ENCODE measurements at regions not wholly inside any gene's neighbourhood (a gene's known extent, or its start where the extent isn't known, plus 50 kb on each side); places are given as distances from the start of the nearest gene placed in this dataset.

DNA sequence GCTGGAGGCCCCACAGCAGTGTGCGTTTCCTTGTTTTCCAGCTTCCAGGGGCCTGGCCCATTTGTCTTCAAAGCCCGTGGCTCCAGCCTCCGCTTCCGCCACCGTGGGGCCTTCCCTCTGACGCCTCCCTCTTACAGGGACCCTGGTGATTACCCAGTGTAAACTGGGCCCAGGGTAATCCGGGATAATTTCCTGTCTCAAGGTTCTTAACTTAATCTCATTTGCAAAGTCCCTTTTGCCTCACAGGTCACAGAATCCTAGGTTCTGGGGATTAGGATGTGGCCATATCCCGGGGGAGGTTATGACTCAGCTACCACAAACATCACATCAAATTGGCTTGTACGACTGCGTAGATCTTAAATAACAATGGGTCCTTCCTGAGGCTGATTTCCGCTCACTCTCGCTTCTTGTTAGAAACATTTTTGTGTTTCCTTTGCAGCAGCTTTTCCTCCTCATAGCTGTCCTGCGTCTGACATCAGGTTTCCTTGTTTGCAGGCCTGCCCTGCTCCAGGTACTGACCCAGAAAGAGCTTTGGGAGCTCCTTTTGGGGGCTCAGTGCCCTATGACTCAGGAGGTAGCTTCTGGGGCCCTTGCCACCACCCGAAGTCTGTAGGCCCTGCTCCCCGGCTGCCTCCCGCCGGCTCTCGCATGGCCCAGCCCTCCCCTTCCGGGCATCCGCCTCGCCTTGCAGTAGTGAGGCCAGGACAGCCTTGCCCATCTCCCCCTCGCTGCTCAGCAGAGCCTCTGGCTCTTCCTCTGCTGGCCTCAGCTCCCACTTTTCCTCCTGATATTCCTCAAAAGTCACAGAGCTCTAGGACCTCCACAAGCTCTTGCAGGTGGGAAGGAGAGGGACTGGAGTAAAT lies 100.5 kb downstream of the ERMARD start:
- Mint-ChIP-seq H3K27me3 (no peaks in the 10 kb centered on the region), H3K36me3 (no peaks in the 10 kb centered on the region), H3K27ac (no peak overlapping the region), H3K4me3 (no peak overlapping the region), H3K9me3 (peaks cover 6% of the 10 kb centered on the region), H3K4me1 (ENCODE audit: low read depth) (no peaks in the 10 kb centered on the region)
- ChIA-PET CTCF (interaction anchor here (1.4 kb wide), 1 partner anchor 20 kb away, joined by 5 read pairs; no protein-coding TSS in a partner anchor), POLR2A (no interaction called here)
- DNase-seq = no peak
- intact Hi-C loops (cut with micrococcal nuclease) = no loop called here

DNA sequence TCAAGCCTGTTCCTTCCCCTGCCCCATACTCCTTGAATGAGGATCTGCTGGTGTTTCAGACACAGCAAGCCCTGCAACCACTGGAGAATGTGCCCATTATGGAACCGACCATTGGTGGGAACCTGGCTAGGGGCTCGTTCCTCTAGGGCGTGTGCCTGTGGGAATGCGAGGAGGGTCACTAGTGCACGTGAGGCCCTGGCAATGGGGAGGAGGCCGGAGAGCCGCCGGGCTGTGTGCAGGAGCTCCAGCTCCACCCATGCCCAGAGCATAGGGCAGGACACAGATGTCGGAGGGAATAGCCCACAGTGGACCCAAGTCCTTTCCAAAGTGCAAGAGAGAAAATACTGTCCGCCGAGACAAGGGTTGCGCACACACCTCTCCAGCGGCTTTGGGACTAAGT lies 99.3 kb downstream of the ERMARD start:
- CTCF ChIA-PET = no interaction called here
- Mint-ChIP-seq H3K27me3 (peaks cover 3% of the 10 kb centered on the region), H3K4me3 (no peak overlapping the region), H3K36me3 (no peaks in the 10 kb centered on the region), H3K27ac (no peak overlapping the region), H3K9me3 (peaks cover 6% of the 10 kb centered on the region), H3K4me1 (ENCODE audit: low read depth) (no peaks in the 10 kb centered on the region)
- intact Hi-C loops (cut with micrococcal nuclease) = no loop called here
- no peak for DNase-seq
- POLR2A ChIA-PET = no interaction called here

DNA sequence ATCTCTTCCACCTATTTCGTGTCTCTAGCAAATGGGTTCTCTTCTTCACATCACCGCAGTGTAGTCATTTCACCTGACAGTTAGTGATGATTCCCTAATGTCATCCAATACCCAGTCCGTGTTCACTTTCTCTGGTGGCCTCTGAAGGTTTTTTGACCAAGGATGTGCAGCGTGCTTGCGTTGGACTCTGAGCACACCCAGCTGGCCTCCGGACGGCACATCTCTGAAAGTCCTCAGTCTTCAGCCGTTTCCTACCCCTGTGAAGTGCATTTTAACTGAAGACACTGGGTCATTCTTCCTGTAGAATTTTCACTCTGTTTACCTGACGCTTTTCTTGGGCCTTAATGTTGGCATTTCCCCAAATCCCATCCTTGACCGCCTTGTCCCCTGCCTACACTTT lies 98.7 kb downstream of the ERMARD start:
- Mint-ChIP-seq H3K4me3 (no peak overlapping the region), H3K4me1 (ENCODE audit: low read depth) (no peaks in the 10 kb centered on the region), H3K9me3 (peaks cover 6% of the 10 kb centered on the region), H3K27ac (no peak overlapping the region), H3K36me3 (no peaks in the 10 kb centered on the region), H3K27me3 (peaks cover 5% of the 10 kb centered on the region)
- ChIA-PET CTCF (interaction anchor here (0.7 kb wide), 1 partner anchor 92 kb away, joined by 3 read pairs; no protein-coding TSS in a partner anchor), POLR2A (no interaction called here)
- no peak for DNase-seq
- intact Hi-C loops (cut with micrococcal nuclease) = no loop called here

DNA sequence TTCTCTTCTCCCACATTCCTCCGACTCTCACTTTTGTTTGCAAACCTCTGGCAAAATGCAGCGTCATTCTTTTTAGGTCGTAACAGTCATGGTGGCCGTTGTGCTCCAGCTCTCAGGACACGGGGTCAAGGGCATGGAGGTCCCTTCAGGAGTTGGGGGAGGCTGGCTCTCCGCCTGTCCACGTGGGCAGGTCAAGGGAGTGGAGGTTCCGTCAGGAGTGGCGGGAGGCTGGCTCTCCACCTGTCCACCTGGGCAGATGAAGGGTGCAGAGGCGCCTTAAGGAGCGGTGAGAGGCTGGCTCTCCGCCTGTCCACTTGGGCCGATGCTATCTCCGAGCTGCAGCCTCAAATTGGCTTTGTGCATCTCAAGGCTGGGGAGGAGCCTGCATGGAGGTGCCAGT lies 98.0 kb downstream of the ERMARD start:
- Mint-ChIP-seq H3K27ac (no peak overlapping the region), H3K9me3 (peaks cover 6% of the 10 kb centered on the region), H3K36me3 (no peaks in the 10 kb centered on the region), H3K27me3 (peaks cover 8% of the 10 kb centered on the region), H3K4me1 (ENCODE audit: low read depth) (no peaks in the 10 kb centered on the region), H3K4me3 (no peak overlapping the region)
- CTCF ChIA-PET = interaction anchor here (0.8 kb wide), 1 partner anchor 18 kb away, joined by 3 read pairs; no protein-coding TSS in a partner anchor
- intact Hi-C loops (cut with micrococcal nuclease) = no loop called here
- no peak for DNase-seq
- POLR2A ChIA-PET = no interaction called here

DNA sequence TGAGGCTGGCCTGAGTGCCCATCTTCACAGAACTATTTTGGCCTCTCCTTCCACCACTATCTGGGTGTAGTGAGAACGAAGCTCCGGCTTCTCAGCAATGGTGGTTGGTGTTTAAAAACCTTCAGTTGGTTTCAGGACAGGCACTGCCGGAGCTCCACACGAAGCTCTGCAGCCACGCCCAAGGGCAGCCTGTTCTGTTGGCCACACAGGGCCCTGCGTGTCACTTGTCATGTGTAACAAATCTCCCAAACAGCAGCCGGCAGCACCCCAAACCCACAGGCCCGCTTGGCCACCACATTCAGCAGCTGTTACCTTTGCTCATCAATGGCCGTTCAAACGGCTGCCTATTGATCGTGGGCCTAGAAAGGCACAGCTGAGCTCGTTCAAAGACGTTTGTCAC lies 97.5 kb downstream of the ERMARD start:
- H3K27ac Mint-ChIP-seq = no peak overlapping the region

DNA sequence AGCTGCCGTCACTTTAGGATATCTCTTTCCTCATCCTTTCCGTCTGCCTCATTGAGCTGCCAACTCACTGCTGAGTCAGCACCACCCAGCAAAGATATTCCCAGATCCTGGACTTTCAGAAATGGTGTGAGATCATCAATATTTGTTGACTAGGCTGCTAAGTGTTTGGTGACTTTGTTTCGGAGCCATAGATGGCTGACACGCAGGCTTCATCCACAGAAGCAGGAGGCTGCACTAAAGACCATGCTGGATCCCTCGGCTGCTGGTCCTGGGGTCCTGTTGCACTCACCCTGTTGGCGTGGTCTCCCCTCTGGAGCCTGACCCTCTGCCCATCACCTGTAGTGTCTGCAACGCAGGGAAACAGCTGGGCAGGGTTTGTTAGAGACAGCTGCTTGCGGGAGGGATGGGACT lies 96.5 kb downstream of the ERMARD start:
- POLR2A ChIA-PET = no interaction called here
- H3K27ac Mint-ChIP-seq = no peak overlapping the region
- H3K4me1 Mint-ChIP-seq (ENCODE audit: low read depth) = no peaks in the 10 kb centered on the region
- H3K27me3 Mint-ChIP-seq = peaks cover 8% of the 10 kb centered on the region
- H3K9me3 Mint-ChIP-seq = peaks cover 1% of the 10 kb centered on the region
- intact Hi-C loops (cut with micrococcal nuclease) = no loop called here
- no peak overlapping the region for H3K4me3 Mint-ChIP-seq
- no peak for DNase-seq
- CTCF ChIA-PET = no interaction called here
- H3K36me3 Mint-ChIP-seq = no peaks in the 10 kb centered on the region

More for the DNA sequence above, 97.5 kb downstream of the ERMARD start:
- ChIA-PET POLR2A (no interaction called here), CTCF (interaction anchor here (0.8 kb wide), 1 partner anchor 17 kb away, joined by 3 read pairs; no protein-coding TSS in a partner anchor)
- DNase-seq = no peak
- intact Hi-C loops (cut with micrococcal nuclease) = no loop called here
- H3K4me1 Mint-ChIP-seq (ENCODE audit: low read depth) = no peaks in the 10 kb centered on the region
- H3K4me3 Mint-ChIP-seq = no peak overlapping the region
- no peaks in the 10 kb centered on the region for H3K36me3 Mint-ChIP-seq
- peaks cover 8% of the 10 kb centered on the region for H3K27me3 Mint-ChIP-seq
- H3K9me3 Mint-ChIP-seq = peaks cover 6% of the 10 kb centered on the region

DNA sequence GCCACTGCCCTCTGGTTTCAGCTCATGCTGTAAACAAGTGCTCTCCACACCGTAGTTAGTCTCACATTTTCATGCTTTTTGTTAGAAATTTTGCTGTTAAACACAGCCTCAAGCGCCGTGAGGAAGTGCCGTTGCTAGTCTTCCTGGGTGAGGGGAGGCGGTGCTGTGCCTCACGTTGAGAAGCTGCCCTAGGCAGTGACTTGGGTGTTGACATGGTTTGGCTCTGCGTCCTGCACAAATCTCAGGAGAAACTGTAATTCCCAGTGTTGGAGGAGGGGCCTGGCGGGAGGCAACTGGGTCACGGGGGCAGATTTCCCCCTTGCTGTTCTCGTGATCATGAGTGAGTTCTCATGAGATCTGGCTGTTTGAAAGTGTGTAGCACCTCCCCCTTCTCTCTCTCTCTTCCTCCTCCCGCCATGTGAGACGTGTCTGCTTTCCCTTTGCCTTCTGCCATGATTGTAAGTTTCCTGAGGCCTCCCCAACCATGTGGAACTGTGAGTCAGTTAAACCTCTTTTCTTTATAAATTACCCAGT lies 95.8 kb downstream of the ERMARD start:
- Mint-ChIP-seq H3K4me1 (ENCODE audit: low read depth) (no peaks in the 10 kb centered on the region), H3K4me3 (no peak overlapping the region), H3K36me3 (no peaks in the 10 kb centered on the region), H3K27me3 (peaks cover 8% of the 10 kb centered on the region), H3K27ac (no peak overlapping the region), H3K9me3 (no peaks in the 10 kb centered on the region)
- POLR2A ChIA-PET = no interaction called here
- CTCF ChIA-PET = no interaction called here
- no peak for DNase-seq
- intact Hi-C loops (cut with micrococcal nuclease) = no loop called here

DNA sequence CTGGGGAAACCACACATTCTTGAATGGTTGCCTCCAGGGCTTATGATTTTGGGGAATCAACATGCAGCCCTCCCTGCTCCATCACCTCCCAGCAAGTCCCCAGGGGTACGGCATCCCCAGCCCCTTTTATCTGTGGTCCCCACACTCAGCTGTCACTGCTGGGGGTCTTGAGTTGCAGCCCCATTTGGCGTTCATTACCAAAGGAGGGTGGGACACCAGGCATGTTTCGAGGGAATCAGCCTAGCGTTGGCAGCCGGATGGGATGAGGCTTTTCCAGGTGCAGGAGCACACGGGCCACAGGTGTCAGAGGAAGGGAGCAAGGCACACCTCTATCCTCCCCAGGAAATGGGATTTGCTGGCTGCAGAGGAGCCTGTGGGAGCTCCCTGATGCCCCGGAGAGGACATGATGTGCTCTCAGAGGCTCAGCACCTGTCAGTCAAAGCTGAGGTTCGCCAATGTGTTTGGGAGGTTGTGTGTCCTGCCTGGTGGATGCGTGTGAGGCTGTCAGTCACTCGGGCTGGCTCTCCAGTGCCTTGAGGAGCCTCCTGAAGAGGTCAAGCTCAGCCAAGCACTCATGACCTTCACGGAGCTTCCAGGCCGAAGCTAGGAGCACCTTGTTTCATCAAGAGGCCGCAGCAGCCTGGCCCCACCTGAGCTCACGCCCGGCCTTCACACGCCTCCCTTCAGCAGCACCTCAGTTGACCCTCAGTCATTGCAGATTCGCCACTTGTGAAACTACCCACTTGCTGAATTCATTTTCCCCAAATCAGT lies 95.0 kb downstream of the ERMARD start:
- Mint-ChIP-seq H3K27ac (no peak overlapping the region), H3K4me1 (ENCODE audit: low read depth) (no peaks in the 10 kb centered on the region), H3K4me3 (no peak overlapping the region), H3K36me3 (no peaks in the 10 kb centered on the region), H3K9me3 (no peaks in the 10 kb centered on the region), H3K27me3 (peaks cover 8% of the 10 kb centered on the region)
- no peak for DNase-seq
- CTCF ChIA-PET = no interaction called here
- POLR2A ChIA-PET = no interaction called here
- intact Hi-C loops (cut with micrococcal nuclease) = no loop called here

DNA sequence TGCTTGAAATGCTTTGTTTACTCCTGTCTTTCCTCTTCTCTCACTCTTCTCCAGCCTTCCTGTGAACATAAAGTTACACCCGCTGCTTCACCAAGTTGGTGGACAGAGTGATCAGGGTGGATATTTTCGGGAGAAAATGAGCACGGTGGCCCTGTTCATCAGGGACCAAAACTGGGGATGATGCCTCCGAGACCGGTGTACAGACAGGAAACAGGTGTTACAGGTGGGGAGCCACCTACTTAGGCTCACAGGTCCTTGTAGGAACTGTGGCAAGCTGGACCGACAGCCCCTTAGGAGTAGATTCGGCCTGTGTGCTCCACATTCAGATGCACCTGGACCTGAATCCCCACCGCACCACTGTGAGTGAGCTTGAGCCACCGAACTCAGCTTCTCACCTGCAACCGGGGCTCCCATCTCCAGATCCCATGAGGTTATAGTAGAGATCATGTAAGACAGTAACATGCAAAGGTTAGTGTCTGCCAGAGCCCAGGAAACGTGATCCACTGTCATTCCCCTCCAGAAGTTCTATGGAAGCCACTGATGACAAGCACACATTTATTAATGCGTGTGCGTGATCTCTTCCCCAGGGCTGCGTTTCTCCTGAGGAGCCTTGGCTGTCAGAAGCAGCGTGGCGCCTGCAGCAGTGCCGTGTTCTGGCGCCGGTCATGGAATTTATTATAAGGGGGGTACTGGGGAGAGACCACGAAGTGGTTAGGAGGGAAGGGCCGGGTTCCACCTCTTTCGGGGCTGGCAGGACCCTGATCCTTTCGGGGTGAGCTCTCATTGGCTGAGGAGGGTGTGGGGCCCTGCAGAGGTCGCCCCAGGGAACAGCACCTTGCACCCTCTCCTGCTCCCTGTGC lies 94.2 kb downstream of the ERMARD start:
- POLR2A ChIA-PET = no interaction called here
- H3K4me3 Mint-ChIP-seq = no peak overlapping the region
- no peaks in the 10 kb centered on the region for H3K4me1 Mint-ChIP-seq (ENCODE audit: low read depth)
- peaks cover 8% of the 10 kb centered on the region for H3K27me3 Mint-ChIP-seq
- intact Hi-C loops (cut with micrococcal nuclease) = no loop called here
- CTCF ChIA-PET = no interaction called here
- no peak for DNase-seq
- no peak overlapping the region for H3K27ac Mint-ChIP-seq
- no peaks in the 10 kb centered on the region for H3K9me3 Mint-ChIP-seq
- H3K36me3 Mint-ChIP-seq = no peaks in the 10 kb centered on the region

DNA sequence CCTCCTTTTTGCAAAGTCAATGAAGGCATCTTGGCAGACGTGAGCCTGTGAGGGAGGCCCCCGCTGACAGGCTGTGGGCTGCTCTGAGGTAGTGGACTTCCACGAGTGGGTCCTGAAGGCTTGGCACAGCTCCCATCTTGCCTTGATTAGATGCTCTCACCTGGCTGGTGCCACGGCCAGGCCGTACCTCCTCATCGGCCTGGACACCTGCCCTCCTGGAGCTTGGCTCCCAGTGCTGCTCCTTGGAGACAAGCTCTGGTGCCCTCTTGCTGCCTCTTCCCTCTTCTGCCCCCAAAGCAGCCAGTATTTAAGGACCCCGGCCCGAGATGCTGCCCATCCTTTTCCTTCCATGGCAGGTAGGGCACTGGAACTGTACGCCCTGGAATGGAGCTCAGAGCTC lies 93.5 kb downstream of the ERMARD start:
- Mint-ChIP-seq H3K27ac (no peak overlapping the region), H3K4me3 (no peak overlapping the region), H3K36me3 (no peaks in the 10 kb centered on the region), H3K4me1 (ENCODE audit: low read depth) (no peaks in the 10 kb centered on the region), H3K27me3 (peaks cover 8% of the 10 kb centered on the region), H3K9me3 (no peaks in the 10 kb centered on the region)
- ChIA-PET CTCF (no interaction called here), POLR2A (no interaction called here)
- intact Hi-C loops (cut with micrococcal nuclease) = no loop called here
- no peak for DNase-seq

DNA sequence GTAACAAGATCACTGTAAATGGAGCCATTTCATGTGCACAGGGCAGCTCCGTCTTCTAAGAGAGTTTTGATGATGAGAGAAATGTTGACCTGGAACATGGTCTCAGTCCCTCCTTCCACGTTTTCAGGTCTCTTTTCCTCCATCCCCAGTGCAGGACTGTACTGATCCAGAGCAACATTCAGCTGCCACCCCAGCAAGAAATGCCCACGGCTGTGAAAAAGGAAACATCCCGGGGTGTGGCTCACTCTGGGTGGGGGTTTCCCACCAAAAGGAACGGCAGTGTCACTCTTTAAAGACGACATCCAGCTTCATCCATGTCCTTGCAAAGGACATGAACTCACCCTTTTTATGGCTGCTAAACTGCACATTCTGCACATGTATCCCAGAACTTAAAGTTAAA lies 92.6 kb downstream of the ERMARD start:
- H3K27me3 Mint-ChIP-seq = peaks cover 8% of the 10 kb centered on the region
- H3K27ac Mint-ChIP-seq = no peak overlapping the region
- no peaks in the 10 kb centered on the region for H3K4me1 Mint-ChIP-seq (ENCODE audit: low read depth)
- ChIA-PET CTCF (interaction anchor here (2.3 kb wide), 1 partner anchor 12 kb away, joined by 10 read pairs; no protein-coding TSS in a partner anchor), POLR2A (no interaction called here)
- intact Hi-C loops (cut with micrococcal nuclease) = no loop called here
- no peak for DNase-seq
- no peaks in the 10 kb centered on the region for H3K9me3 Mint-ChIP-seq
- H3K4me3 Mint-ChIP-seq = no peak overlapping the region
- H3K36me3 Mint-ChIP-seq = no peaks in the 10 kb centered on the region

DNA sequence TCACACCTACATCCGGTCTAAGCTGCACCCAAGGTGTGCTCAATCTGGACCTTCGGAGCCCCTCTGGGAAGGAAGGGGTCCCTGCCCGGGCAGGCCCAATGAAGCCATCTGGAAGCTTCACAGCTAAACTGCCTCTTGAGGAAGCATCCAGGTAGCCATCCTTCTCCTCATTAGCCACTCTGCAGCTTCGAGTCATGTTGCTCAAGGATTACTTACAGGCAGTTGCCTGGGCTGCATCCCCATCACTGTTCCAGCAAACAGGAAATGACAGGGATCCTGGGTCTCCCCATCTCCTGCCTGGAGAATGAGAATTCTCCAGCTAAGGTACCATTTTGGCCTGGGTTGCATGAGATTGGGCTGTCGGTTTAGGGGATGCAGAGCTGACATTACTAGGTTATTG lies 91.7 kb downstream of the ERMARD start:
- ChIA-PET POLR2A (no interaction called here), CTCF (interaction anchor here (1.4 to 2.3 kb wide), 2 partner anchors 9 to 11 kb away, joined by 4 to 10 read pairs; no protein-coding TSS in a partner anchor)
- H3K36me3 Mint-ChIP-seq = no peaks in the 10 kb centered on the region
- H3K27me3 Mint-ChIP-seq = peaks cover 10% of the 10 kb centered on the region
- H3K4me1 Mint-ChIP-seq (ENCODE audit: low read depth) = no peaks in the 10 kb centered on the region
- H3K9me3 Mint-ChIP-seq = no peaks in the 10 kb centered on the region
- intact Hi-C loops (cut with micrococcal nuclease) = no loop called here
- H3K27ac Mint-ChIP-seq = no peak overlapping the region
- no peak overlapping the region for H3K4me3 Mint-ChIP-seq
- DNase-seq = no peak
